H9 (cell line): ENCODE measurements at regions not wholly inside any gene's neighbourhood (a gene's known extent, or its start where the extent isn't known, plus 50 kb on each side); places are given as distances from the start of the nearest gene placed in this dataset.

ENCODE experiments used
- DNase-seq: peaks from one replicate; pipeline ENCODE4 v3.0.0-alpha.2; 2017
- H2AFZ ChIP-seq: one replicate; pipeline ENCODE4 v1.6.1; 2013; ENCODE audit warnings: mild to moderate bottlenecking, low read length, control low read depth, moderate library complexity
- H2AK5ac ChIP-seq: 2 replicates; pipeline ENCODE4 v1.6.1; 2013; ENCODE audit warnings: low read length, control low read depth, mixed read lengths; ENCODE audit not compliant: insufficient read length
- H2BK120ac ChIP-seq: one replicate; pipeline ENCODE4 v1.6.1; 2013; ENCODE audit warnings: low read depth, mild to moderate bottlenecking, low read length, control low read depth, inconsistent platforms; ENCODE audit not compliant: poor library complexity, severe bottlenecking
- H2BK12ac ChIP-seq: 2 replicates; pipeline ENCODE4 v1.6.1; 2013; ENCODE audit warnings: low read length, control low read depth, mixed read lengths, low read depth; ENCODE audit not compliant: insufficient read length
- H2BK15ac ChIP-seq: 2 replicates; pipeline ENCODE4 v1.6.1; 2013; ENCODE audit warnings: low read depth, low read length, control low read depth
- H2BK20ac ChIP-seq: one replicate; pipeline ENCODE4 v1.6.1; 2013; ENCODE audit warnings: low read depth, mild to moderate bottlenecking, low read length, control low read depth, inconsistent platforms; ENCODE audit not compliant: poor library complexity, severe bottlenecking
- H2BK5ac ChIP-seq: 2 replicates; pipeline ENCODE4 v1.6.1; 2013; ENCODE audit warnings: low read length, control low read depth, mixed read lengths; ENCODE audit not compliant: insufficient read length
- H3K14ac ChIP-seq: 2 replicates; pipeline ENCODE4 v1.6.1; 2013; ENCODE audit warnings: low read length, control low read depth; ENCODE audit not compliant: insufficient read depth
- H3K18ac ChIP-seq: 2 replicates; pipeline ENCODE4 v1.6.1; 2013; ENCODE audit warnings: low read depth, mild to moderate bottlenecking, mixed read lengths, low read length, control low read depth; ENCODE audit not compliant: insufficient read length
- H3K23ac ChIP-seq: 2 replicates; pipeline ENCODE4 v1.6.1; 2013; ENCODE audit warnings: low read length, control low read depth, mixed read lengths, low read depth; ENCODE audit not compliant: insufficient read length
- H3K23me2 ChIP-seq: 2 replicates; pipeline ENCODE4 v1.6.1; 2013; ENCODE audit warnings: low read depth, mild to moderate bottlenecking, mixed read lengths, low read length, control low read depth; ENCODE audit not compliant: insufficient read length, poor library complexity, severe bottlenecking
- H3K27ac ChIP-seq: 2 replicates; pipeline ENCODE4 v1.5.1; 2013; ENCODE audit warnings: low read length, control low read depth, mixed read lengths, low read depth; ENCODE audit not compliant: insufficient read length
- H3K27me3 ChIP-seq: 2 replicates; pipeline ENCODE4 v1.6.1; 2013; ENCODE audit warnings: low read length, control low read depth, inconsistent platforms; ENCODE audit not compliant: insufficient read depth
- H3K4ac ChIP-seq: 2 replicates; pipeline ENCODE4 v1.6.1; 2013; ENCODE audit warnings: low read depth, mild to moderate bottlenecking, control low read depth, inconsistent platforms, low read length, moderate library complexity
- H3K4me1 ChIP-seq: 2 replicates; pipeline ENCODE4 v1.6.1; 2013; ENCODE audit warnings: low read length, control low read depth, inconsistent platforms; ENCODE audit not compliant: insufficient read depth
- H3K4me2 ChIP-seq: 2 replicates; pipeline ENCODE4 v1.6.1; 2013; ENCODE audit warnings: low read length, control low read depth, mixed read lengths; ENCODE audit not compliant: insufficient read length, insufficient read depth
- H3K56ac ChIP-seq: 2 replicates; pipeline ENCODE4 v1.6.1; 2013; ENCODE audit warnings: low read depth, mild to moderate bottlenecking, mixed read lengths, low read length, control low read depth; ENCODE audit not compliant: insufficient read length
- H3K79me1 ChIP-seq: 2 replicates; pipeline ENCODE4 v1.6.1; 2013; ENCODE audit warnings: low read depth, mild to moderate bottlenecking, moderate library complexity, low read length, control low read depth, inconsistent platforms; ENCODE audit not compliant: insufficient read depth, poor library complexity, severe bottlenecking
- H3K79me2 ChIP-seq: 2 replicates; pipeline ENCODE4 v1.6.1; 2013; ENCODE audit warnings: low read length, control low read depth, inconsistent platforms; ENCODE audit not compliant: insufficient read depth
- H3K9ac ChIP-seq: 2 replicates; pipeline ENCODE4 v1.6.1; 2013; ENCODE audit warnings: low read length, control low read depth, mixed read lengths; ENCODE audit not compliant: insufficient read length; ENCODE audit errors: extremely low read depth
- H3K9me3 ChIP-seq: one replicate; pipeline ENCODE4 v1.6.1; 2013; ENCODE audit warnings: low read depth, low read length, inconsistent platforms; ENCODE audit not compliant: control insufficient read depth
- H3T11ph ChIP-seq: one replicate; pipeline ENCODE4 v1.6.1; 2013; ENCODE audit warnings: mild to moderate bottlenecking, low read length, control low read depth, inconsistent platforms
- H4K20me1 ChIP-seq: one replicate; pipeline ENCODE4 v1.6.1; 2013; ENCODE audit not compliant: control insufficient read depth, insufficient read length, insufficient read depth
- H4K5ac ChIP-seq: 2 replicates; pipeline ENCODE4 v1.6.1; 2013; ENCODE audit warnings: low read depth, mild to moderate bottlenecking, mixed read lengths, low read length, control low read depth; ENCODE audit not compliant: insufficient read length
- H4K8ac ChIP-seq: replicated peaks from 2 replicates; pipeline ENCODE4 v1.6.1; 2013; ENCODE audit warnings: low read length, control low read depth, mixed read lengths, low read depth; ENCODE audit not compliant: insufficient read length
- H4K91ac ChIP-seq: 2 replicates; pipeline ENCODE4 v1.6.1; 2013; ENCODE audit warnings: low read depth, mild to moderate bottlenecking, moderate library complexity, mixed read lengths, low read length, control low read depth; ENCODE audit not compliant: insufficient read length
- H3K27ac Mint-ChIP-seq, 3 experiments: 2 replicates in 2 of 3; 3 replicates in 1 of 3; pipeline ENCODE4 v1.8.0; 2020 to 2021; ENCODE audit warnings: mixed read lengths in 3 of 3, mild to moderate bottlenecking in 1 of 3, moderate library complexity in 1 of 3
- H3K27me3 Mint-ChIP-seq: 2 replicates; pipeline ENCODE4 v1.8.0; 2021; ENCODE audit warnings: low read depth, mild to moderate bottlenecking, moderate library complexity, mixed read lengths
- H3K36me3 Mint-ChIP-seq, 3 experiments: 2 replicates in 2 of 3; 3 replicates in 1 of 3; pipeline ENCODE4 v1.8.0; 2020 to 2021; ENCODE audit warnings: low read depth in 3 of 3, mixed read lengths in 3 of 3; ENCODE audit not compliant: insufficient read depth in 1 of 3
- H3K4me1 Mint-ChIP-seq, 2 experiments: 2 replicates each; pipeline ENCODE4 v1.8.0; 2020; ENCODE audit warnings: mixed read lengths in 2 of 2
- H3K4me3 Mint-ChIP-seq, 2 experiments: 2 replicates in 1 of 2; 3 replicates in 1 of 2; pipeline ENCODE4 v1.8.0; 2020 to 2021; ENCODE audit warnings: mild to moderate bottlenecking in 2 of 2, mixed read lengths in 2 of 2, moderate library complexity in 1 of 2
- H3K9me3 Mint-ChIP-seq, 2 experiments: 2 replicates in 1 of 2; 3 replicates in 1 of 2; pipeline ENCODE4 v1.8.0; 2020; ENCODE audit warnings: mild to moderate bottlenecking in 2 of 2, mixed read lengths in 2 of 2, moderate library complexity in 1 of 2
- WGBS: extraction: QIAGEN DNeasy Blood & Tissue Kit; methylation state at CpG from one replicate; pipeline ENCODE4 v1.1.7; 2013; ENCODE audit warnings: missing lambda C conversion rate, low lambda C conversion rate, mixed read lengths; ENCODE audit not compliant: insufficient read length; ENCODE audit errors: extremely low coverage; 5-methylcytosine and 5-hydroxymethylcytosine counted together
- TF ChIP-seq, protein P1 (sequence below): fragments of 200-600 bp; sonication (generic); conservative IDR thresholded peaks from 3 replicates; pipeline ENCODE4 v1.8.0; 2021; ENCODE audit warnings: antibody characterized with exemption, mild to moderate bottlenecking

DNA sequence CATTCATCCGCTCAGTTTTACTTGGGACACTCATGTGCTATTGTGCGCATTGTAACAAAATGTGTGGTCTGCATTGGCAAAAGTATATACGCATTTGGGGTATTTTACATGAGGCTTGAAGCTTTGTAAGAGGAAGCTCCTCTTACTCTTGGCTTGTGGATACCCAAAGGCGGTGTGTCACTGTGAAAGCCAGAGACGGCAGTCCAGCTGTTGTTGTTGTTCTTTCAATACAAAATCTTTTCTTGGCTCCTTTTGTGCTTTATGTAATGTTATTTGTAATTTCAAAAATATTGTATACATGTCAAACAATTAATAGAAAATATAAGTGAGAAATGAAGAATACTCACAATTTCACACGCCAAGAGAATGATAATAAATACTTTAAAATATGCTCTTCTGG is 128.3 kb upstream of the MOCS2 start:
- H3K27me3 Mint-ChIP-seq = no peaks in the 10 kb centered on the region
- H3K79me2 ChIP-seq = no peaks in the 10 kb centered on the region
- no peak overlapping the region for H3K18ac ChIP-seq
- no peaks in the 10 kb centered on the region for H3K4me1 Mint-ChIP-seq
- no peak overlapping the region for H2BK15ac ChIP-seq
- H4K20me1 ChIP-seq = no peaks in the 10 kb centered on the region
- no peak overlapping the region for H2AFZ ChIP-seq
- H3K4me3 Mint-ChIP-seq = no peak overlapping the region
- no peaks in the 10 kb centered on the region for H3K9me3 ChIP-seq
- H3K4ac ChIP-seq = no peak overlapping the region
- no peak overlapping the region for H3K23ac ChIP-seq
- H3K9ac ChIP-seq = no peak overlapping the region
- H2AK5ac ChIP-seq = no peak overlapping the region
- no peaks in the 10 kb centered on the region for H3K9me3 Mint-ChIP-seq
- no peak overlapping the region for H2BK12ac ChIP-seq
- H4K8ac ChIP-seq = no peak overlapping the region
- no peaks in the 10 kb centered on the region for H3K79me1 ChIP-seq
- no peak overlapping the region for H2BK20ac ChIP-seq
- no peak overlapping the region for H3K4me2 ChIP-seq
- H3T11ph ChIP-seq = no peak overlapping the region
- H2BK5ac ChIP-seq = no peak overlapping the region
- no peak overlapping the region for H4K91ac ChIP-seq
- no peak overlapping the region for H4K5ac ChIP-seq
- H2BK120ac ChIP-seq = no peak overlapping the region
- no CpG with 5 or more reads among the region's 6 CpGs for WGBS
- H3K23me2 ChIP-seq = no peaks in the 10 kb centered on the region
- H3K27me3 ChIP-seq = no peaks in the 10 kb centered on the region
- H3K36me3 Mint-ChIP-seq = no peaks in the 10 kb centered on the region
- no peak overlapping the region for H3K27ac Mint-ChIP-seq
- H3K56ac ChIP-seq = no peak overlapping the region
- H3K27ac ChIP-seq = no peak overlapping the region
- no peak for DNase-seq
- no peak overlapping the region for H3K14ac ChIP-seq
- H3K4me1 ChIP-seq = no peaks in the 10 kb centered on the region
- TF ChIP-seq, protein P1, sequence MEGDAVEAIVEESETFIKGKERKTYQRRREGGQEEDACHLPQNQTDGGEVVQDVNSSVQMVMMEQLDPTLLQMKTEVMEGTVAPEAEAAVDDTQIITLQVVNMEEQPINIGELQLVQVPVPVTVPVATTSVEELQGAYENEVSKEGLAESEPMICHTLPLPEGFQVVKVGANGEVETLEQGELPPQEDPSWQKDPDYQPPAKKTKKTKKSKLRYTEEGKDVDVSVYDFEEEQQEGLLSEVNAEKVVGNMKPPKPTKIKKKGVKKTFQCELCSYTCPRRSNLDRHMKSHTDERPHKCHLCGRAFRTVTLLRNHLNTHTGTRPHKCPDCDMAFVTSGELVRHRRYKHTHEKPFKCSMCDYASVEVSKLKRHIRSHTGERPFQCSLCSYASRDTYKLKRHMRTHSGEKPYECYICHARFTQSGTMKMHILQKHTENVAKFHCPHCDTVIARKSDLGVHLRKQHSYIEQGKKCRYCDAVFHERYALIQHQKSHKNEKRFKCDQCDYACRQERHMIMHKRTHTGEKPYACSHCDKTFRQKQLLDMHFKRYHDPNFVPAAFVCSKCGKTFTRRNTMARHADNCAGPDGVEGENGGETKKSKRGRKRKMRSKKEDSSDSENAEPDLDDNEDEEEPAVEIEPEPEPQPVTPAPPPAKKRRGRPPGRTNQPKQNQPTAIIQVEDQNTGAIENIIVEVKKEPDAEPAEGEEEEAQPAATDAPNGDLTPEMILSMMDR = no peak
